OCI-LY3 (cell line): ENCODE measurements at regions not wholly inside any gene's neighbourhood (a gene's known extent, or its start where the extent isn't known, plus 50 kb on each side); places are given as distances from the start of the nearest gene placed in this dataset.
A peak's percentile ranks its signal among the peaks of the same experiment; 100 is the strongest.

Source experiments
- H2AFZ ChIP-seq: fragments of 200-600, 300-600 bp; shearing (Covaris generic); 2 replicates; pipeline ENCODE4 v1.6.0; 2014; ENCODE audit warnings: antibody characterized with exemption, low read depth, low read length
- H3K27ac ChIP-seq: fragments of 200-600, 300-600 bp; sonication (generic); 2 replicates; pipeline ENCODE4 v1.5.1; 2014; ENCODE audit warnings: mild to moderate bottlenecking, low read length, moderate library complexity, mixed read lengths
- H3K27me3 ChIP-seq: fragments of 200-600, 300-600 bp; sonication (generic); 2 replicates; pipeline ENCODE4 v1.6.1; 2014; ENCODE audit warnings: low read depth, low read length, mixed read lengths
- H3K36me3 ChIP-seq: fragments of 200-600, 300-600 bp; sonication (generic); replicated peaks from 2 replicates; pipeline ENCODE3; 2014; ENCODE audit warnings: low read depth, low read length, mixed read lengths
- H3K4me1 ChIP-seq: fragments of 300-600, 200-600 bp; sonication (generic); 2 replicates; pipeline ENCODE4 v1.6.1; 2014; ENCODE audit warnings: low read length, mixed read lengths
- H3K4me2 ChIP-seq: fragments of 200-600, 300-600 bp; sonication (generic); 2 replicates; pipeline ENCODE4 v1.6.1; 2014; ENCODE audit warnings: low read length, mixed read lengths
- H3K4me3 ChIP-seq: fragments of 300-600, 200-600 bp; sonication (generic); 2 replicates; pipeline ENCODE4 v1.5.1; 2014; ENCODE audit warnings: antibody characterized with exemption, mild to moderate bottlenecking, low read length, moderate library complexity
- H3K79me2 ChIP-seq: fragments of 300-600, 200-600 bp; shearing (Covaris generic); 2 replicates; pipeline ENCODE4 v1.6.1; 2014; ENCODE audit warnings: mild to moderate bottlenecking, low read length, mixed read lengths
- H3K9ac ChIP-seq: fragments of 300-600, 200-600 bp; shearing (Covaris generic); 2 replicates; pipeline ENCODE4 v1.6.0; 2014; ENCODE audit warnings: mild to moderate bottlenecking, low read length, moderate library complexity
- H3K9me3 ChIP-seq: fragments of 200-600, 300-600 bp; shearing (Covaris generic); 2 replicates; pipeline ENCODE4 v1.6.1; 2014; ENCODE audit warnings: low read length, mixed read lengths; ENCODE audit not compliant: insufficient read depth
- H4K20me1 ChIP-seq: fragments of 200-600, 300-600 bp; sonication (generic); 2 replicates; pipeline ENCODE4 v1.6.1; 2016; ENCODE audit warnings: low read length, mixed read lengths; ENCODE audit not compliant: insufficient read depth
- CTCF ChIP-seq: fragments of 200-600, 300-600 bp; sonication (generic); IDR thresholded peaks from 2 replicates; pipeline ENCODE4 v1.5.1; 2014; ENCODE audit warnings: antibody characterized with exemption, low read length, low read depth
- EZH2phosphoT487 ChIP-seq: fragments of 200-600 bp; shearing (Covaris generic); IDR thresholded peaks from 2 replicates; pipeline ENCODE4 v1.6.1; 2018; ENCODE audit warnings: antibody characterized with exemption, mixed run types, low read depth

- no peak overlapping the region for H2AFZ ChIP-seq
- H3K79me2 ChIP-seq = no peaks in the 10 kb centered on the region
- peaks cover 19% of the 10 kb centered on the region for H3K36me3 ChIP-seq
- H3K4me2 ChIP-seq = no peak overlapping the region
- H3K9me3 ChIP-seq = peaks cover 22% of the 10 kb centered on the region
- H4K20me1 ChIP-seq = no peaks in the 10 kb centered on the region
- no peak overlapping the region for H3K4me3 ChIP-seq
- no peak overlapping the region for H3K9ac ChIP-seq
- TF ChIP-seq EZH2phosphoT487 (no peak), CTCF (no peak)
- H3K27ac ChIP-seq = no peak overlapping the region
- no peaks in the 10 kb centered on the region for H3K4me1 ChIP-seq
- no peaks in the 10 kb centered on the region for H3K27me3 ChIP-seq
These were observed 680.1 kb downstream of the UQCRFS1 start for GRCh38 chr19:28532765-28533341.

- no peak overlapping the region for H3K27ac ChIP-seq
- no peak overlapping the region for H2AFZ ChIP-seq
- peaks cover 12% of the 10 kb centered on the region for H3K36me3 ChIP-seq
- H3K4me2 ChIP-seq = no peak overlapping the region
- no peaks in the 10 kb centered on the region for H3K4me1 ChIP-seq
- no peak for TF ChIP-seq CTCF
- TF ChIP-seq EZH2phosphoT487 = no peak
- H3K27me3 ChIP-seq = no peaks in the 10 kb centered on the region
- H3K79me2 ChIP-seq = no peaks in the 10 kb centered on the region
- H3K9ac ChIP-seq = no peak overlapping the region
- no peaks in the 10 kb centered on the region for H4K20me1 ChIP-seq
- H3K4me3 ChIP-seq = no peak overlapping the region
- peaks cover 14% of the 10 kb centered on the region; the same call in 1 of the 2 replicates for H3K9me3 ChIP-seq
These were observed 681.0 kb downstream of the UQCRFS1 start for GRCh38 chr19:28531979-28532378.

GRCh38 chr19:28530406-28531035 lies 682.4 kb downstream of the UQCRFS1 start:
- TF ChIP-seq EZH2phosphoT487 (no peak), CTCF (peak; percentile 37)
- Histone ChIP-seq H3K27ac (no peak overlapping the region), H4K20me1 (no peaks in the 10 kb centered on the region), H3K27me3 (no peaks in the 10 kb centered on the region), H3K36me3 (peaks cover 7% of the 10 kb centered on the region), H3K79me2 (no peaks in the 10 kb centered on the region), H3K4me2 (no peak overlapping the region), H3K4me1 (no peaks in the 10 kb centered on the region), H2AFZ (no peak overlapping the region; the same call in 1 of the 2 replicates), H3K9ac (no peak overlapping the region), H3K4me3 (no peak overlapping the region), H3K9me3 (peaks cover 15% of the 10 kb centered on the region)

- Histone ChIP-seq H3K4me1 (no peaks in the 10 kb centered on the region), H3K4me3 (no peak overlapping the region), H3K36me3 (no peaks in the 10 kb centered on the region), H3K27me3 (no peaks in the 10 kb centered on the region), H3K9me3 (peaks cover 7% of the 10 kb centered on the region), H3K9ac (no peak overlapping the region), H3K27ac (no peak overlapping the region), H3K4me2 (no peak overlapping the region), H4K20me1 (no peaks in the 10 kb centered on the region), H2AFZ (no peak overlapping the region), H3K79me2 (no peaks in the 10 kb centered on the region)
- TF ChIP-seq EZH2phosphoT487 = no peak
- no peak for TF ChIP-seq CTCF
These were observed 686.9 kb downstream of the UQCRFS1 start for GRCh38 chr19:28526038-28526437.
